Mesendoderm (in vitro differentiated cells): ENCODE measurements at regions not wholly inside any gene's neighbourhood (a gene's known extent, or its start where the extent isn't known, plus 50 kb on each side); places are given as distances from the start of the nearest gene placed in this dataset.

Experiments used
- DNase-seq: peaks from one replicate; pipeline ENCODE4 v3.0.0; 2013
- H2AK5ac ChIP-seq: 2 replicates; pipeline ENCODE4 v1.6.1; 2013; ENCODE audit warnings: low read length, inconsistent platforms
- H2BK120ac ChIP-seq: 2 replicates; pipeline ENCODE4 v1.6.1; 2013; ENCODE audit warnings: low read depth, mild to moderate bottlenecking, low read length, moderate library complexity, mixed read lengths
- H2BK15ac ChIP-seq: replicated peaks from 2 replicates; pipeline ENCODE4 v1.6.1; 2013; ENCODE audit warnings: low read depth, mild to moderate bottlenecking, moderate library complexity
- H2BK5ac ChIP-seq: 2 replicates; pipeline ENCODE4 v1.6.1; 2013; ENCODE audit warnings: low read length, inconsistent platforms
- H3K18ac ChIP-seq: 2 replicates; pipeline ENCODE4 v1.6.1; 2013; ENCODE audit warnings: mild to moderate bottlenecking, low read length, mixed read lengths
- H3K23ac ChIP-seq: one replicate; pipeline ENCODE4 v1.6.1; 2013; ENCODE audit warnings: low read length
- H3K27ac ChIP-seq: 2 replicates; pipeline ENCODE4 v1.5.1; 2013; ENCODE audit warnings: low read depth, mild to moderate bottlenecking, inconsistent platforms, low read length, moderate library complexity
- H3K27me3 ChIP-seq: 2 replicates; pipeline ENCODE4 v1.6.1; 2013; ENCODE audit warnings: low read length, control low read depth, mild to moderate bottlenecking, inconsistent platforms; ENCODE audit not compliant: insufficient read depth, poor library complexity
- H3K36me3 ChIP-seq: 2 replicates; pipeline ENCODE4 v1.6.1; 2013; ENCODE audit warnings: low read length, inconsistent platforms; ENCODE audit not compliant: control insufficient read depth, insufficient read depth
- H3K4ac ChIP-seq: one replicate; pipeline ENCODE4 v1.6.1; 2013; ENCODE audit warnings: low read depth, mild to moderate bottlenecking, low read length, moderate library complexity
- H3K4me1 ChIP-seq: 2 replicates; pipeline ENCODE4 v1.6.1; 2013; ENCODE audit warnings: low read depth, low read length, inconsistent platforms; ENCODE audit not compliant: control insufficient read depth
- H3K4me2 ChIP-seq: 2 replicates; pipeline ENCODE4 v1.6.1; 2013; ENCODE audit warnings: low read length
- H3K4me3 ChIP-seq: 2 replicates; pipeline ENCODE4 v1.5.1; 2013; ENCODE audit warnings: mild to moderate bottlenecking, low read length
- H3K56ac ChIP-seq: one replicate; pipeline ENCODE4 v1.6.1; 2013; ENCODE audit warnings: low read length
- H3K79me1 ChIP-seq: 2 replicates; pipeline ENCODE4 v1.6.1; 2013; ENCODE audit warnings: low read length, inconsistent platforms
- H3K79me2 ChIP-seq: 2 replicates; pipeline ENCODE4 v1.6.1; 2013; ENCODE audit warnings: mild to moderate bottlenecking, low read length; ENCODE audit not compliant: control insufficient read depth, insufficient read depth
- H3K9ac ChIP-seq: 2 replicates; pipeline ENCODE4 v1.6.1; 2013; ENCODE audit warnings: low read length, inconsistent platforms
- H4K5ac ChIP-seq: one replicate; pipeline ENCODE4 v1.6.1; 2013; ENCODE audit warnings: low read length
- H4K8ac ChIP-seq: one replicate; pipeline ENCODE4 v1.6.1; 2013; ENCODE audit warnings: low read depth, mild to moderate bottlenecking, control low read depth, low read length, moderate library complexity
- WGBS: extraction: QIAGEN DNeasy Blood & Tissue Kit; methylation state at CpG from one replicate; pipeline ENCODE4 v1.1.7; 2013; ENCODE audit warnings: low lambda C conversion rate, missing lambda C conversion rate; ENCODE audit not compliant: insufficient coverage; ENCODE audit errors: extremely low coverage; 5-methylcytosine and 5-hydroxymethylcytosine counted together

DNA sequence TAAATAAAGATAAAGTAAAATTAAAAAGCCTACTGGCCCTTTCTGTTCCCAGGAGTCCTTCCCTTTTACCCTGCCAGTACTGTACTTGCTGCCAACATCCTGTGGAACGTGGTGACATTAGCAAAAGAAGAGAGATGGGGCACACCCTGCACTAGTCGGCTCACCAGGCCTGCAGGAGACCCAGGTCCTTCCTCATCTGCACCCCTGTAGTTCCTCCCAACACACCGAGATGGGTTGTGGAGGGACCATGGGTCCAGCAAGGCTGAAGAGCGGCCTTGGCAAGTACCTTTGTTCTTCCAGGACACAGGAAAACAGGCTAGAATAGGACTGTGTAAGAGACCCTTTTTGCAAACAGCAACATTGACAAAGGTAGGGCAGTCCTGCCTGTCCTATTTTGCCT, 98.7 kb upstream of the TMPRSS2 start:
- H2AK5ac ChIP-seq = no peak overlapping the region
- H3K18ac ChIP-seq = no peak overlapping the region
- no CpG with 5 or more reads among the region's 4 CpGs for WGBS
- H2BK5ac ChIP-seq = no peak overlapping the region
- no peak overlapping the region for H3K4ac ChIP-seq
- H3K4me1 ChIP-seq = no peaks in the 10 kb centered on the region
- H3K27ac ChIP-seq = no peak overlapping the region
- H4K5ac ChIP-seq = no peak overlapping the region
- no peak overlapping the region for H3K4me3 ChIP-seq
- H2BK15ac ChIP-seq = no peak overlapping the region
- H3K36me3 ChIP-seq = no peaks in the 10 kb centered on the region
- no peak overlapping the region for H3K4me2 ChIP-seq
- H3K23ac ChIP-seq = no peak overlapping the region
- no peaks in the 10 kb centered on the region for H3K27me3 ChIP-seq
- H3K79me1 ChIP-seq = no peaks in the 10 kb centered on the region
- no peak overlapping the region for H3K56ac ChIP-seq
- no peak for DNase-seq
- H2BK120ac ChIP-seq = no peak overlapping the region
- H3K9ac ChIP-seq = no peak overlapping the region
- H4K8ac ChIP-seq = no peak overlapping the region
- no peaks in the 10 kb centered on the region for H3K79me2 ChIP-seq

- no peak overlapping the region for H3K18ac ChIP-seq
- H4K5ac ChIP-seq = no peak overlapping the region
- no peak overlapping the region for H3K4me3 ChIP-seq
- H3K9ac ChIP-seq = no peak overlapping the region
- no peak overlapping the region for H3K4me2 ChIP-seq
- no peak overlapping the region for H2AK5ac ChIP-seq
- H3K56ac ChIP-seq = no peak overlapping the region
- no peaks in the 10 kb centered on the region for H3K27me3 ChIP-seq
- no peak overlapping the region for H2BK120ac ChIP-seq
- no peak overlapping the region for H3K27ac ChIP-seq
- no peaks in the 10 kb centered on the region for H3K4me1 ChIP-seq
- DNase-seq = no peak
- no peak overlapping the region for H3K4ac ChIP-seq
- no peaks in the 10 kb centered on the region for H3K36me3 ChIP-seq
- no peak overlapping the region for H3K23ac ChIP-seq
- no peak overlapping the region for H4K8ac ChIP-seq
- no CpG with 5 or more reads among the region's 10 CpGs for WGBS
- no peak overlapping the region for H2BK15ac ChIP-seq
- no peaks in the 10 kb centered on the region for H3K79me2 ChIP-seq
- no peak overlapping the region for H2BK5ac ChIP-seq
- H3K79me1 ChIP-seq = no peaks in the 10 kb centered on the region
Observed at GRCh38 chr21:41605934-41606285, 98.0 kb upstream of the TMPRSS2 start.

GRCh38 chr21:41605178-41605933, 97.4 kb upstream of the TMPRSS2 start:
- no peak overlapping the region for H3K27ac ChIP-seq
- no peak overlapping the region for H3K9ac ChIP-seq
- no peak overlapping the region for H3K4me3 ChIP-seq
- H3K79me2 ChIP-seq = no peaks in the 10 kb centered on the region
- H3K27me3 ChIP-seq = no peaks in the 10 kb centered on the region
- H3K4me1 ChIP-seq = no peaks in the 10 kb centered on the region
- H3K4me2 ChIP-seq = no peak overlapping the region
- H2BK120ac ChIP-seq = no peak overlapping the region
- H3K4ac ChIP-seq = no peak overlapping the region
- no peak overlapping the region for H2BK15ac ChIP-seq
- no peaks in the 10 kb centered on the region for H3K79me1 ChIP-seq
- no peak overlapping the region for H3K18ac ChIP-seq
- peak overlapping the region; percentile 5 for H3K56ac ChIP-seq
- no peak overlapping the region for H2BK5ac ChIP-seq
- no peak overlapping the region for H3K23ac ChIP-seq
- WGBS = no CpG with 5 or more reads among the region's 20 CpGs
- H4K8ac ChIP-seq = no peak overlapping the region
- no peak for DNase-seq
- no peaks in the 10 kb centered on the region for H3K36me3 ChIP-seq
- no peak overlapping the region for H2AK5ac ChIP-seq
- H4K5ac ChIP-seq = no peak overlapping the region

GRCh38 chr21:41604583-41605041, 96.7 kb upstream of the TMPRSS2 start:
- no CpG with 5 or more reads among the region's 12 CpGs for WGBS

GRCh38 chr21:41603476-41603875, 95.5 kb upstream of the TMPRSS2 start:
- Histone ChIP-seq H3K27me3 (no peaks in the 10 kb centered on the region), H3K27ac (no peak overlapping the region), H3K23ac (no peak overlapping the region), H3K79me2 (no peaks in the 10 kb centered on the region), H3K4ac (no peak overlapping the region), H3K18ac (no peak overlapping the region), H3K36me3 (no peaks in the 10 kb centered on the region), H3K4me2 (no peak overlapping the region), H4K8ac (no peak overlapping the region), H2AK5ac (no peak overlapping the region), H2BK5ac (no peak overlapping the region), H3K4me1 (no peaks in the 10 kb centered on the region), H2BK15ac (no peak overlapping the region), H3K9ac (no peak overlapping the region), H3K79me1 (no peaks in the 10 kb centered on the region), H3K56ac (no peak overlapping the region), H3K4me3 (no peak overlapping the region), H4K5ac (no peak overlapping the region), H2BK120ac (no peak overlapping the region)
- DNase-seq = no peak
- WGBS = no CpG with 5 or more reads among the region's 8 CpGs

More at GRCh38 chr21:41604583-41605041, 96.7 kb upstream of the TMPRSS2 start:
- H3K4me2 ChIP-seq = no peak overlapping the region
- no peaks in the 10 kb centered on the region for H3K79me1 ChIP-seq
- H3K4me1 ChIP-seq = no peaks in the 10 kb centered on the region
- no peak overlapping the region for H4K8ac ChIP-seq
- H3K4ac ChIP-seq = no peak overlapping the region
- no peak overlapping the region for H2BK120ac ChIP-seq
- H4K5ac ChIP-seq = no peak overlapping the region
- peak overlapping the region; percentile 5 for H3K56ac ChIP-seq
- peak; percentile 64 for DNase-seq
- no peak overlapping the region for H3K23ac ChIP-seq
- no peaks in the 10 kb centered on the region for H3K79me2 ChIP-seq
- no peak overlapping the region for H3K4me3 ChIP-seq
- H3K27ac ChIP-seq = no peak overlapping the region
- H2BK5ac ChIP-seq = no peak overlapping the region
- no peaks in the 10 kb centered on the region for H3K36me3 ChIP-seq
- no peak overlapping the region for H2AK5ac ChIP-seq
- H3K18ac ChIP-seq = no peak overlapping the region
- no peak overlapping the region for H3K9ac ChIP-seq
- H2BK15ac ChIP-seq = no peak overlapping the region
- H3K27me3 ChIP-seq = no peaks in the 10 kb centered on the region

- H3K79me2 ChIP-seq = no peaks in the 10 kb centered on the region
- no peak overlapping the region for H3K18ac ChIP-seq
- H2BK5ac ChIP-seq = no peak overlapping the region
- H2BK15ac ChIP-seq = no peak overlapping the region
- H3K4me3 ChIP-seq = no peak overlapping the region
- H3K9ac ChIP-seq = no peak overlapping the region
- H2BK120ac ChIP-seq = no peak overlapping the region
- no peak for DNase-seq
- H3K27ac ChIP-seq = no peak overlapping the region
- no peaks in the 10 kb centered on the region for H3K36me3 ChIP-seq
- H3K4ac ChIP-seq = no peak overlapping the region
- H4K5ac ChIP-seq = no peak overlapping the region
- no peak overlapping the region for H4K8ac ChIP-seq
- no peaks in the 10 kb centered on the region for H3K79me1 ChIP-seq
- no peak overlapping the region for H3K4me2 ChIP-seq
- no CpG with 5 or more reads among the region's 14 CpGs for WGBS
- H3K23ac ChIP-seq = no peak overlapping the region
- H3K56ac ChIP-seq = no peak overlapping the region
- H2AK5ac ChIP-seq = no peak overlapping the region
- H3K27me3 ChIP-seq = no peaks in the 10 kb centered on the region
- no peaks in the 10 kb centered on the region for H3K4me1 ChIP-seq
Observed at GRCh38 chr21:41602531-41602930, 94.6 kb upstream of the TMPRSS2 start.
